SK-N-SH (cell line): ENCODE measurements at regions not wholly inside any gene's neighbourhood (a gene's known extent, or its start where the extent isn't known, plus 50 kb on each side); places are given as distances from the start of the nearest gene placed in this dataset.

Experiments
- EP300 ChIP-seq, 2 experiments: IDR thresholded peaks; 2 replicates each; pipeline versions ENCODE4 v1.4.0 to v1.6.1; 2012; ENCODE audit warnings: borderline replicate concordance in 1 of 2, low read depth in 1 of 2, low read length in 1 of 2
- EZH2phosphoT487 ChIP-seq: fragments of 200-600 bp; sonication (generic); IDR thresholded peaks from 2 replicates; pipeline ENCODE4 v1.6.1; 2017; ENCODE audit warnings: low read depth, mixed run types, mild to moderate bottlenecking, antibody characterized with exemption, moderate library complexity, borderline replicate concordance
- FOXM1 ChIP-seq: IDR thresholded peaks from 2 replicates; pipeline ENCODE4 v1.4.0; 2012; ENCODE audit warnings: low read depth, mild to moderate bottlenecking
- MAX ChIP-seq: IDR thresholded peaks from 2 replicates; pipeline ENCODE4 v1.4.0; 2012; ENCODE audit warnings: low read depth
- MEF2A ChIP-seq: IDR thresholded peaks from 2 replicates; pipeline ENCODE4 v1.4.0; 2012; ENCODE audit warnings: low read depth, borderline replicate concordance
- NFIC ChIP-seq: IDR thresholded peaks from 2 replicates; pipeline ENCODE4 v1.4.0; 2012; ENCODE audit warnings: borderline replicate concordance
- POLR2AphosphoS5 ChIP-seq: IDR thresholded peaks from 2 replicates; pipeline ENCODE4 v1.6.1; 2012; ENCODE audit warnings: low read depth, low read length
- RAD21 ChIP-seq: IDR thresholded peaks from 2 replicates; pipeline ENCODE4 v1.6.1; 2012; ENCODE audit warnings: mild to moderate bottlenecking, low read length
- RFX5 ChIP-seq: IDR thresholded peaks from 2 replicates; pipeline ENCODE4 v1.6.1; 2012; ENCODE audit warnings: mild to moderate bottlenecking, improper control_type of control experiment, low read length
- SMC3 ChIP-seq: IDR thresholded peaks from 2 replicates; pipeline ENCODE4 v1.6.1; 2012; ENCODE audit warnings: low read depth, low read length, improper control_type of control experiment
- TAF1 ChIP-seq: IDR thresholded peaks from 2 replicates; pipeline ENCODE4 v1.6.1; 2012; ENCODE audit warnings: low read depth, mild to moderate bottlenecking, low read length, moderate library complexity, borderline replicate concordance
- TEAD4 ChIP-seq: IDR thresholded peaks from 2 replicates; pipeline ENCODE4 v1.4.0; 2012; ENCODE audit warnings: mild to moderate bottlenecking, borderline replicate concordance; ENCODE audit not compliant: insufficient read depth
- ZBTB33 ChIP-seq: IDR thresholded peaks from 2 replicates; pipeline ENCODE4 v1.4.0; 2012; ENCODE audit warnings: low read depth, borderline replicate concordance
- TF ChIP-seq, protein P1 (sequence below): fragments of 200-600 bp; sonication (generic); IDR thresholded peaks from 2 replicates; pipeline ENCODE4 v1.6.1; 2017; ENCODE audit warnings: antibody characterized with exemption, mild to moderate bottlenecking, moderate library complexity

DNA sequence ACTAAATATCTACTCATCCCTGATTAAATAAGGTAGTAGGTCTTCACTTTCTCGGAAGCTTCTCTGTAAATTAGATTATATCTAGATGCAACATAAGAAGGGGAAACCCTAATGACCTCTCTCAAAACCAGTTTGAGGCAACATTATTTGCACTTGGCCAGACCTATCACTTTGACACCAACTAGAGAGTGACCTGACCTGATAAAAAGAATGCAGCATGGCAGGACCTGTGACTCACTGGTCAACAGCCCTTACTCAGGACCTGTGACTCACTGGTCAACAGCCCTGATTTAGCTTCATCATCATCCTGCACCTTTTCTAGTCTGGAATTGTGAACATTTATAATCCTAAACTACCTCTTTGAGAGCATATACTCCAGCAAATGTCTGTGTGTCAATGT lies 1957.7 kb upstream of the CELF4 start:
- TF ChIP-seq POLR2AphosphoS5 (no peak), EP300 (IDR thresholded peaks at IDR 0.05; ENCODE audit: borderline replicate concordance in 1 of 2, low read depth in 1 of 2, low read length in 1 of 2) (no peak), EZH2phosphoT487 (no peak), MEF2A (no peak), TEAD4 (no peak), FOXM1 (no peak), SMC3 (no peak), RAD21 (no peak), RFX5 (no peak), ZBTB33 (no peak), MAX (no peak), NFIC (no peak), TAF1 (no peak)
- TF ChIP-seq, protein P1, sequence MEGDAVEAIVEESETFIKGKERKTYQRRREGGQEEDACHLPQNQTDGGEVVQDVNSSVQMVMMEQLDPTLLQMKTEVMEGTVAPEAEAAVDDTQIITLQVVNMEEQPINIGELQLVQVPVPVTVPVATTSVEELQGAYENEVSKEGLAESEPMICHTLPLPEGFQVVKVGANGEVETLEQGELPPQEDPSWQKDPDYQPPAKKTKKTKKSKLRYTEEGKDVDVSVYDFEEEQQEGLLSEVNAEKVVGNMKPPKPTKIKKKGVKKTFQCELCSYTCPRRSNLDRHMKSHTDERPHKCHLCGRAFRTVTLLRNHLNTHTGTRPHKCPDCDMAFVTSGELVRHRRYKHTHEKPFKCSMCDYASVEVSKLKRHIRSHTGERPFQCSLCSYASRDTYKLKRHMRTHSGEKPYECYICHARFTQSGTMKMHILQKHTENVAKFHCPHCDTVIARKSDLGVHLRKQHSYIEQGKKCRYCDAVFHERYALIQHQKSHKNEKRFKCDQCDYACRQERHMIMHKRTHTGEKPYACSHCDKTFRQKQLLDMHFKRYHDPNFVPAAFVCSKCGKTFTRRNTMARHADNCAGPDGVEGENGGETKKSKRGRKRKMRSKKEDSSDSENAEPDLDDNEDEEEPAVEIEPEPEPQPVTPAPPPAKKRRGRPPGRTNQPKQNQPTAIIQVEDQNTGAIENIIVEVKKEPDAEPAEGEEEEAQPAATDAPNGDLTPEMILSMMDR = no peak
